ENCODE measurements at regions not wholly inside any gene's neighbourhood (a gene's known extent, or its start where the extent isn't known, plus 50 kb on each side); places are given as distances from the start of the nearest gene placed in this dataset.

DNA sequence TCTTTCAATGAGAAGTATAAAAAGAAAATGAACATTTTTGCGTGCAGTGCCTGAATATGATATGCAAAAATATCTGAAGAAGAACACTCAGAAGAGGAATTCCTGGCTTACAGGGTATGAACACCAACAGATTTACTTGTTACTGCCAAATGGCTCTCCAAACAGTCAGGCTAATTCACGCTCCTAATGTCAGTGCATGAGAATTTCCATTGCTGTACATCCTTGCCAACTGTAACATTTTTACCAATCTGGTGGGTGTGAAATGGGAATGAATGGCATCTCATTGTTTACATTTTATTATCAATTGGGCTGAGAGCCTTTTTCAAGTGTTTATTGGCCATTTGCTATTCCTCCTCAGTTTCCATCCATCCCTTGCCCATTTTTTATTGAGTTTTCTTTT is 365.3 kb upstream of the MAP3K7 start:
- DNase-seq, result no peak
- Histone ChIP-seq H3K4me1 (ENCODE audit: control insufficient read depth, insufficient read depth, low read length) (no peaks in the 10 kb centered on the region), H3K4me3 (ENCODE audit: low read length) (no peak overlapping the region), H3K9me3 (ENCODE audit: control insufficient read depth, low read depth, low read length) (peaks cover 1% of the 10 kb centered on the region), H3K27ac (ENCODE audit: low read length) (no peak overlapping the region), H3K36me3 (ENCODE audit: control insufficient read depth, insufficient read depth, low read length) (no peaks in the 10 kb centered on the region), H3K27me3 (ENCODE audit: control insufficient read depth, insufficient read depth, low read length) (no peaks in the 10 kb centered on the region)
- 100% methylated on average over 1 of the region's 2 CpGs for WGBS (ENCODE audit: insufficient coverage, low lambda C conversion rate)

DNA sequence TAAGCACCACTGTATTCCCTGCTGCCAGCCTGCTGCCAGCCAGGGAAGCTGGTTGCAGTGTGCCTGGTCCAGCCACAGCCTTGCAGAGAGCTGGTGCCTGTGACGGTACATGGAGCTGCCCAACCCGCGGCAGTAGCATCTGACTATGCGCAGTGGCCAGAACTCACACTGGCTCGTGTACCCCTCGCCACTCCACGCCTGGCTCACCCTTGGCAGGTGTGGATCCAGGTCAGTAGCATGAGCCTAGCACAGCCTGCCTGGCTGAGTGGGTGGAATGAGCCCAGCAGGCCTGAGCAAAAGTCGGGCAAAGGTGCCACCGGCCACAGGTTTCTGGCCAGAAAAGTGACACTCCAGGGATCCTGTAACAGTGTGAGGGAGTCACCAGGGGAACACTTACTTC is 361.7 kb upstream of the MAP3K7 start:
- Histone ChIP-seq H3K27ac (ENCODE audit: low read length) (no peak overlapping the region), H3K36me3 (ENCODE audit: control insufficient read depth, insufficient read depth, low read length) (no peaks in the 10 kb centered on the region), H3K27me3 (ENCODE audit: control insufficient read depth, insufficient read depth, low read length) (no peaks in the 10 kb centered on the region), H3K9me3 (ENCODE audit: control insufficient read depth, low read depth, low read length) (peaks cover 4% of the 10 kb centered on the region), H3K4me1 (ENCODE audit: control insufficient read depth, insufficient read depth, low read length) (no peaks in the 10 kb centered on the region), H3K4me3 (ENCODE audit: low read length) (no peak overlapping the region)
- no CpG with 5 or more reads among the region's 9 CpGs for WGBS (ENCODE audit: insufficient coverage, low lambda C conversion rate)
- no peak for DNase-seq

DNA sequence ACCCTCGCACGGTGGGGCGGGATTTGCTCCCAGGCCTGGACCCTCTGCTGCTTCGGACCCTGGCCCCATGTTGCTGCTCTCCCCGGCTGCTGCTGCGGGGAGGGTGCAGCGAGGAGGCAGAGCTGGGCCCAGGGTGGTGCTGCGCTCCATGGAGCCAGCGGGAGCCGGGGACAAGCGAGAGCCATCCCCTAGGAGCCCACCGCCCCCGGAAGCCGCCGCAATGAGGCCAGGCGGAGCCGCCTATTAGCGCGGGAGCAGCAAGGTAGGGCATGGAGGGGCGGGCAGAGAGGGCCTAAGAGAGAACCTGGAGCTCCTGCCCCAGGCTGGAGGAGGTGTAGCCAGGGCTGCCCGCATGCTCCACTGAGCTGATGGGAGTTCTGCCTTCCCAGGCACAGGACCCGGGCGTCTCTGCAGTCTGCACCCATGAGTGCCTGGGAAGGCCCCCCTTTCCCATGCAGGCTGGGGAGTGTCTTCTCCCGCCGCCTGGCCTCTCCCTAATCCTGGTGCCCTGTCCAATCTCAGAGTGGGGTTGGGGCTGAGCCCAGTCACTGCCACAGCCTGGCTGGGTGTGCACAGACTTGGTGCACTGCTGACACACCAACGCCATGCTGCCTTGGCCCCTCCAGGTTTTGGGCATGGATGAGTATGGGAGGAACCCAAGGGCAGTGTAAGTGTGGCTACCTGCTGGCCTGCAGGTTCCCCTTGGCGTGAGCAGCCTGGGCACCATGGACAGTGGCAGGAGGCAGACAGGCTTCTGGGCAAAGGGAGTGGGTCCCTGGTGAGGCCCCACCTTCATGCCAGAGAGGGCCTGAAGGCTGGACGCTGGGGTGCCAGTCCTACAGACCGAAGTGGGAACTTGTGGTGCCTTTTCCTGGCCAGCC is 360.6 kb upstream of the MAP3K7 start:
- Histone ChIP-seq H3K27ac (ENCODE audit: low read length) (no peak overlapping the region), H3K27me3 (ENCODE audit: control insufficient read depth, insufficient read depth, low read length) (no peaks in the 10 kb centered on the region), H3K9me3 (ENCODE audit: control insufficient read depth, low read depth, low read length) (peaks cover 4% of the 10 kb centered on the region), H3K36me3 (ENCODE audit: control insufficient read depth, insufficient read depth, low read length) (no peaks in the 10 kb centered on the region), H3K4me3 (ENCODE audit: low read length) (no peak overlapping the region), H3K4me1 (ENCODE audit: control insufficient read depth, insufficient read depth, low read length) (no peaks in the 10 kb centered on the region)
- DNase-seq, result no peak
- WGBS (ENCODE audit: insufficient coverage, low lambda C conversion rate), result no CpG with 5 or more reads among the region's 29 CpGs

DNA sequence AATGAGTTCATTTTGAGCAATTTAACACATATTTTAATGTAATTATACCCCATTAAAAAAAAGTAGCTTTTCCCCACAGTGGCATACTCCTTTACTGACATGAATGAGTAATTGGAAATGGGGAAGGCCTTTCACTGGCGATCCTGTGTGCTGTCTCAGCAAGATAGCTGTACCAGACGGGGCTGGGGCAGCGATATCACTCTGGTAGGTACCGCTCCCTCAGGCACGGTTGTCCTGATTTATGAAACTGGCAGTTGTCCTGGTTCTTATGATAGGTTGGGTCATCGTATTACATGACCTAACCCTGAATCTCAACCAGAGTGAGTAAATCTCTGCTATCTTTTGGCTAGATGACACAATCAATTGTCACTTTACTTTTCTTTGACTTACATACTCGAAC is 355.0 kb upstream of the MAP3K7 start:
- H3K9me3 ChIP-seq (ENCODE audit: control insufficient read depth, low read depth, low read length), result peaks cover under 1% of the 10 kb centered on the region
- H3K36me3 ChIP-seq (ENCODE audit: control insufficient read depth, insufficient read depth, low read length), result no peaks in the 10 kb centered on the region
- no peak for DNase-seq
- 78% methylated on average over 1 of the region's 7 CpGs for WGBS (ENCODE audit: insufficient coverage, low lambda C conversion rate)
- H3K4me3 ChIP-seq (ENCODE audit: low read length), result no peak overlapping the region
- H3K4me1 ChIP-seq (ENCODE audit: control insufficient read depth, insufficient read depth, low read length), result no peaks in the 10 kb centered on the region
- no peaks in the 10 kb centered on the region for H3K27me3 ChIP-seq (ENCODE audit: control insufficient read depth, insufficient read depth, low read length)
- no peak overlapping the region for H3K27ac ChIP-seq (ENCODE audit: low read length)

DNA sequence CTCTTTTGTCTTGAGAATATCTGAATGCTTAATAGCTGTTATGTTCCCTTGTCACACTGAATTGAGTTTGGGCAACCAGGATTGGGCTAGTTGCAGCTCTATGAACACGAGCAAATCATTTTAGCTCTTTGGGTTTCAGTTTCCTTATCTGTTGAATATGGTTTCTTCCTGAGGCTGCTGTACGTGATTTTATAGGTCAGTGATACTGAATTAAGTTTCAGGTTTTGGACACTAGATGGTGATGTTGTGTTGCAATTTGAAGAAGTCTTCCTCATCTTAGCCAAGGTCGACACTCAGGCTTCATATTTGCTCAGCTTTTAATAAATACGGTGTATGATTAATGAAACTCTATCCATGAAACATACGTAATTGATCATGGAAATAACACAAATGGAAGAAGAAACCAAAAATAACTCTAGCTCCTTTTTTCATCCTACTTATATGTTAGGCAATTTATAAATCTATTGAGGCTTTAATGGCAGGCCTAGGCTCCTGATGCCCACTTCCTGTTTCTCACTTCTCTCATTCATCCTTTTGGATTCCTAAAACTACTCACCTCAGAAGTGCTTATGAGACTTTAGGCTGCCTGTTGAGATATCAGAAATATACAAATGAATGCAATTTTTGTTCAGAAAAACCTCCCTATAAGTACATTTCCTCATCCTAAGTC is 354.1 kb upstream of the MAP3K7 start:
- Histone ChIP-seq H3K4me1 (ENCODE audit: control insufficient read depth, insufficient read depth, low read length) (no peaks in the 10 kb centered on the region), H3K36me3 (ENCODE audit: control insufficient read depth, insufficient read depth, low read length) (no peaks in the 10 kb centered on the region), H3K4me3 (ENCODE audit: low read length) (no peak overlapping the region), H3K27me3 (ENCODE audit: control insufficient read depth, insufficient read depth, low read length) (no peaks in the 10 kb centered on the region), H3K9me3 (ENCODE audit: control insufficient read depth, low read depth, low read length) (no peaks in the 10 kb centered on the region), H3K27ac (ENCODE audit: low read length) (no peak overlapping the region)
- WGBS (ENCODE audit: insufficient coverage, low lambda C conversion rate), result 0% methylated on average over 2 of the region's 5 CpGs
- peak; percentile 46 to 63 for DNase-seq

DNA sequence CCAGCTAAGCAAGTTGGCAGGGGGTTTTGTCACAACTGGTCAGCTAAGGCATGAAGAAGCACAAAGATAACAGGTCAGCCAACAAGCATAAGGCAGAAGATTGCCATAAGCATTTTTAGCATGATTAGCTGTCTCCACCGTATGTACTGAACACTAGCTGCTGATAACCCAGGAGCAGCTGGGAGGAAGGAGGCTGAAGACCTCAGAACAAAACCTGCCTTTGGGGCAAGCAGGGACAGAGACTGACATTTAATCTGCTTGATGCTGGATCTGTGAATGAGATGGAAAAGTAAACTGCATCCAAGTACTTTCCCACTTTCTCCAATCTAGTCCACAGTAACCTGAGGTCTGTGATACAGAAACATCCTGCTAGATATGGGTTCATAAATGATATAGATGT is 353.0 kb upstream of the MAP3K7 start:
- no peak for DNase-seq

DNA sequence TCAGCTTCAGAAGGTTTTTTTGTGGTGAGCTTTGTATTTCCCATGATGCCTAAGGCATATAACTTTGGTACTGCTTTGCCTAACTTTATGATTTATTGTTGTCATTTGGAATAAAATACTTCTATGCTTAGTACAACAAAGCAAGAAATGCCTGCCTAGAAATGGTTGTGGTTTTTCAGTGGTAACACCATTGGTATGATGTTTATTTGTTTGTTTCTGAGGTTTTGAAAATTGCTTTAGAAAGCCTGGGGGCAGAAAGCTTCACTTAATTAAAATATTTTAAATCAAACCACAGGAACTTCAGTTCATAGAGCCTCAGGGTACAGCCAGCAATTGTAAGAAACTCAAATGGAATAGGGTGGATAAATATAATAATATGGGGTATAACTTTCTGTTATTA is 351.2 kb upstream of the MAP3K7 start:
- Histone ChIP-seq H3K4me1 (ENCODE audit: control insufficient read depth, insufficient read depth, low read length) (no peaks in the 10 kb centered on the region), H3K9me3 (ENCODE audit: control insufficient read depth, low read depth, low read length) (no peaks in the 10 kb centered on the region), H3K4me3 (ENCODE audit: low read length) (no peak overlapping the region), H3K27ac (ENCODE audit: low read length) (no peak overlapping the region), H3K27me3 (ENCODE audit: control insufficient read depth, insufficient read depth, low read length) (no peaks in the 10 kb centered on the region), H3K36me3 (ENCODE audit: control insufficient read depth, insufficient read depth, low read length) (no peaks in the 10 kb centered on the region)
- DNase-seq, result no peak

More for the DNA sequence above, 353.0 kb upstream of the MAP3K7 start:
- no peaks in the 10 kb centered on the region for H3K36me3 ChIP-seq (ENCODE audit: control insufficient read depth, insufficient read depth, low read length)
- WGBS (ENCODE audit: insufficient coverage, low lambda C conversion rate), result no CpG with 5 or more reads among the region's 1 CpG
- H3K4me1 ChIP-seq (ENCODE audit: control insufficient read depth, insufficient read depth, low read length), result no peaks in the 10 kb centered on the region
- no peaks in the 10 kb centered on the region for H3K9me3 ChIP-seq (ENCODE audit: control insufficient read depth, low read depth, low read length)
- H3K27me3 ChIP-seq (ENCODE audit: control insufficient read depth, insufficient read depth, low read length), result no peaks in the 10 kb centered on the region
- no peak overlapping the region for H3K4me3 ChIP-seq (ENCODE audit: low read length)
- no peak overlapping the region for H3K27ac ChIP-seq (ENCODE audit: low read length)

DNA sequence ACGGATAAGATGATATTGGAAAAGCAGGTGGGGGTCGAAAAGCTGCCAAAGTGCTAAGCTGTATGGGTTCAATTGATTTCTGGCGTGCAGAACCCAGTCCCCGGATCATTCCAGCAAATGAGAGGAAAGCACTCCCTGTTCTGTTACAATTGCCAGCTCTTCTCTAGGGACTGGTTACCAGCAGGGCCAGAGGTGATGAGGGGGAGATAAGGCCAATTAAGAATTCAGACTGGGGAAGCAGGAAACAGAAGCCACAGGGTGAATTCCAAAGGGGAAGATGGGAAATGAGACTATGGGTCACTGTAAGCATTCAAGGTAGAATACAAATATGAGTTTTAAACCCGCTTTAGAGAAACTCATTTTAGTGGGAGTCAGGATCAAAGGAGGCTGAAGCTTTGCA is 349.4 kb upstream of the MAP3K7 start:
- WGBS (ENCODE audit: insufficient coverage, low lambda C conversion rate), result no CpG with 5 or more reads among the region's 5 CpGs
- no peaks in the 10 kb centered on the region for H3K27me3 ChIP-seq (ENCODE audit: control insufficient read depth, insufficient read depth, low read length)

DNA sequence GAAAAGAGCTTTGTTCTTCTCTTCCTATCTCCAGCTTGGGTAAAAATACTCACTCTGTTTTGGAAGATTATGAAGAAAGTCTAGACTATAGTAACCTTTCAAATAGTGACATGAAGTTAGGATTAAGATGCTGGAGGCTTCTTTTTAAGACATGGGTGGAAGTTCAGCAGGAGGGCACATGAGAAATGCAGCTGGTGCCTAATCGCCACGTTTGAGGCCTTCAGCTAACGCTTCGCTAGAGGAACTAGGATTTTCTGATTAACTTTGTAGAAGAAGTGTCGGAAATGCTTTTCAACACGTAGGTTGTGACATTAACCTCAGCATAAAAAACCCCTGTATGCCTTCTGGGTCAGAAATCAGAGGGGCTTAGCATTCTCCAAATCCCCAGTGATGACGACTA is 348.1 kb upstream of the MAP3K7 start:
- no peaks in the 10 kb centered on the region for H3K9me3 ChIP-seq (ENCODE audit: control insufficient read depth, low read depth, low read length)
- no peaks in the 10 kb centered on the region for H3K4me1 ChIP-seq (ENCODE audit: control insufficient read depth, insufficient read depth, low read length)
- DNase-seq, result no peak
- no CpG with 5 or more reads among the region's 7 CpGs for WGBS (ENCODE audit: insufficient coverage, low lambda C conversion rate)
- H3K27me3 ChIP-seq (ENCODE audit: control insufficient read depth, insufficient read depth, low read length), result no peaks in the 10 kb centered on the region
- no peak overlapping the region for H3K27ac ChIP-seq (ENCODE audit: low read length)
- no peaks in the 10 kb centered on the region for H3K36me3 ChIP-seq (ENCODE audit: control insufficient read depth, insufficient read depth, low read length)
- no peak overlapping the region for H3K4me3 ChIP-seq (ENCODE audit: low read length)

More for the DNA sequence above, 349.4 kb upstream of the MAP3K7 start:
- Histone ChIP-seq H3K27ac (ENCODE audit: low read length) (no peak overlapping the region), H3K9me3 (ENCODE audit: control insufficient read depth, low read depth, low read length) (no peaks in the 10 kb centered on the region), H3K36me3 (ENCODE audit: control insufficient read depth, insufficient read depth, low read length) (no peaks in the 10 kb centered on the region), H3K4me1 (ENCODE audit: control insufficient read depth, insufficient read depth, low read length) (no peaks in the 10 kb centered on the region), H3K4me3 (ENCODE audit: low read length) (no peak overlapping the region)
- DNase-seq, result no peak

DNA sequence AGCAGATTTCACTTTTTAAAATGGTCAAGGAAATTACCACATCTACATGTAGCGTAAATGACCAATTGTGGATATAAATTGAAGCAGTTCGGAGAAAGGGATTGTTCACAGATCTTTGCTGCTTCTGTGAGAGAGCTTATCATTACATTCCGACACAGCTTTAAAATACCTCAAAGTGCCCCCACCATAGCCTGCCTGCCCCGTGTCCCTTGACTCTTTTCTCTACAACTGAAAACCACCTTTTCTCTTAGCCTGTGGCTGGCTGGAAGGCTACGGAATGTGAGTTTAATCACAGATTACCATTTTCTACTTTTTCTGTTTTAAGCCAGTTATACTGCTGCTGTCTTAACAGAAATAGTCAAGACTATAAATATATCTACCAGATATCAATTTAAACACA is 347.2 kb upstream of the MAP3K7 start:
- 92% methylated on average over 2 of the region's 5 CpGs for WGBS (ENCODE audit: insufficient coverage, low lambda C conversion rate)
- Histone ChIP-seq H3K27me3 (ENCODE audit: control insufficient read depth, insufficient read depth, low read length) (no peaks in the 10 kb centered on the region), H3K4me1 (ENCODE audit: control insufficient read depth, insufficient read depth, low read length) (no peaks in the 10 kb centered on the region), H3K27ac (ENCODE audit: low read length) (no peak overlapping the region), H3K4me3 (ENCODE audit: low read length) (no peak overlapping the region), H3K9me3 (ENCODE audit: control insufficient read depth, low read depth, low read length) (no peaks in the 10 kb centered on the region), H3K36me3 (ENCODE audit: control insufficient read depth, insufficient read depth, low read length) (no peaks in the 10 kb centered on the region)
- DNase-seq, result no peak

DNA sequence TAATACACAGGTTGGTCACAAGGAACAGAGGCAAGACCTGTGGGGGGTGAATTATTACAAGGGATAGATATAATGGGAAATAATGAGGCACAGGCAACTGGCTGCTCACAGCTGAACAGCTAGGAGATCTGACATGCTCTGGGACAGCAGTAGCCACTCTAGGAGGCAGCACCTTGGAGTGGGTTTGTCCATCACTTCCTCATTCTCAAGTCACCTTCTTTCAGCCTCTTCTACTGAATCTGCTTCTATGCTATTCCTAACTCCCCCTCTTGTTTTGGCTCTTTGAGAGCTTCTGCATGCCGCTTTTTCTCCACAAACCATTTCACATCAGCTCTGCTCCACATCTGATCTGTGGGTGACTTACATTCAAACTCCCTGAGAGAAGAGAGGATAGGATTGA is 345.5 kb upstream of the MAP3K7 start:
- H3K4me3 ChIP-seq (ENCODE audit: low read length), result no peak overlapping the region
- H3K36me3 ChIP-seq (ENCODE audit: control insufficient read depth, insufficient read depth, low read length), result no peaks in the 10 kb centered on the region
- no CpG with 5 or more reads among the region's 1 CpG for WGBS (ENCODE audit: insufficient coverage, low lambda C conversion rate)
- no peak overlapping the region for H3K27ac ChIP-seq (ENCODE audit: low read length)
- DNase-seq, result no peak
- H3K27me3 ChIP-seq (ENCODE audit: control insufficient read depth, insufficient read depth, low read length), result no peaks in the 10 kb centered on the region
- H3K4me1 ChIP-seq (ENCODE audit: control insufficient read depth, insufficient read depth, low read length), result no peaks in the 10 kb centered on the region
- no peaks in the 10 kb centered on the region for H3K9me3 ChIP-seq (ENCODE audit: control insufficient read depth, low read depth, low read length)

Data from large intestine (tissue), 3 donors.